ENCODE measurements at regions not wholly inside any gene's neighbourhood (a gene's known extent, or its start where the extent isn't known, plus 50 kb on each side); places are given as distances from the start of the nearest gene placed in this dataset.
"Not testable (repeated sequence)": the region's sequence is repeated elsewhere in the genome, so short reads cannot be mapped to it uniquely, and the experiment has no call there.

DNA sequence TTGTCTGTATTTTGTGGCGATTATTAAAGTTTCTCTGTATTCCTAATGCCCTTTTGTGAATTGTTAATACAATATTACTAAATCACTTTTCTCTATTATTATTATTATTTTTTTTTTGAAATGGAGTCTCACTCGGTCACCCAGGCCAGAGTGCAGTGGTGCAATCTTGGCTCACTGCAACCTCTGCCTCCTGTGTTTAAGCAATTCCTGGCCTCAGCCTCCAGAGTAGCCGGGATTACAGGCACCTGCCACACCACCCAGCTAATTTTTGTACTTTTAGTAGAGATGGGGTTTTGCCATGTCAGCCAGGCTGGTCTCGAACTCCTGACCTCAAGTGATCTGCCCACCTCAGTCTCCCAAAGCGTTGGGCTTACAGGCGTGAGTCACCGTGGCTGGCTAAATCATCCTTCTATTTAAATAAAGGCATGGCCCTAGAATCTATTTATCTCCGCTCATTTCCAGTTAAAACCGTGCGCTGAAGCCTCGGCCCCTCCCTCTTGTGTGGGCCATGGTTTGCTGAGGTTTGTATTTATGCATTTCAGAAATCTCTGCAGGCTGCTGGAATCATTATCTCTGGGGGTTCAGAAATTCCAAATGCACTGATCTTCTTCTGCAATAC is 1136.4 kb upstream of the TMEM132C start:
- DNase-seq: no peak

DNA sequence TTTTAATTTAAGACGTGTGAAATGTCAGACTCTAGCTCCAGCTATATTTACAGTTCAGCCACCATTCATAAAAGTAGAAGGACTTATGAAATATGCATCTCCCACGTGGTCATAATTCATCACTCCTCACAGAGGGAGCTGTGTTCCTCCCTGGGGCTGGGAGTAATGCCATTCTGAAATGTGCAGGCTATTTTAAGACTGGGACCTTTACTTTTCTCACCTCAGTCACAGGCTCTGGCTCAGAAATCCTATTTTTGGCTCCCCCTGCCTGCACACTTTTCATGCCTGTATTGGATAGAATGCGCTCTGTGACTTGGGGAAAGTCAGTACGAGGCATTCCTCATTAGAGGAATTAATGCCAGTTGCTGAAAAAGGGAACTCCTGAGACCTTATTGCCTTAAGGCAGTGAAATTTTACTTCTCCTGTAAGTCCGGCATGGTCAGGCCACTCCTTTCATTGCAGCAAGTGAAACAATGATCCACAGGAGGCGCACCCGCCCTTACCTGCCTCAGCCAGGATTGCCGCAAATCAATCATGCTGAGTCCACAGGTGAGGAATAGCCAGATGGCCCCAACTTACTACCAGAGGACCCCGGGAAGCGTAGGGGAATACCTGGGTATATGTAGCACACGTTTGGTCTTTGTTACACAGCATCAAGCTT is 1133.2 kb upstream of the TMEM132C start:
- DNase-seq: no peak

DNA sequence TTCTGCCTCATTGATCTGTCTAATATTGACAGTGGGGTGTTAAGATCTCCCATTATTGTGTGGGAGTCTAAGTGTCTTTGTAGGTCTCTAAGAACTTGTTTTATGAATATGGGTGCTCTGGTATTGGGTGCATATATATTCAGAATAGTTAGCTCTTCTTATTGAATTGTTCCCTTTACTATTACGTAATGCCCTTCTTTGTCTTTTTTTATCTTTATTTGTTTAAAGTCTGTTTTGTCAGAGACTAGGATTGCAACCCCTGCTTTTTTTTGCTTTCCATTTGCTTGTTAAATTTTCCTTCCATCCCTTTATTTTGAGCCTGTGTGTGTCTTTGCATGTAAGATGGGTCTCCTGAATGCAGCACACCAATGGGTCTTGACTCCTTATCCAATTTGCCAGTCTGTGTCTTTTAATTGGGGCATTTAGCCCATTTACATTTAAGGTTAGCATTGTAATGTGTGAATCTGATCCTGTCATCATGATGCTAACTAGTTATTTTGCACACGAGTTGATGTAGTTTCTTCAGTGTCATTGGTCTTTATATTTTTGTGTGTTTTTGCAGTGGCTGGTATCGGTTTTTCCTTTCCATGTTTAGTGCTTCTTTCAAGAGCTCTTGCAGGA is 1126.0 kb upstream of the TMEM132C start:
- not testable (repeated sequence) for DNase-seq

DNA sequence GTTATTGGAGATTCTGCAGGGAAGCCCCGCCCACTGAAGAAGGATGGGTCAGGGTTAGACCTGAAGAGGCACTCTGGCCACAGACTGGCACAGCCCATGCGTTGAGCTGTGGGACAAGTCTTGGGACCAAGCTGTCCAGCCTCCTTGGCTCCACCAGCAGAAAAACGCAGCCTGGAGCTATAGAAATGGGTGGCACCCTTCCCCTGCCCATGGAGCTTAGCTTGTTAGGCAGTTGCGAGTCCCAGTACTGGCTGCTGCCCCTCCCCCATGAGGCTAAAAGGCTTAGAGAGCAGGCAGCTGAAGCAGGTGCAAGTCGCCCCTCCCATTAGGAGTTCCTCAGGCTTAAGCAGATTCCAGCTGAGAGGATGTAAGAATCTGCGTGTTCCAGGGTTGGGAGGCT is 1124.0 kb upstream of the TMEM132C start:
- no peak for DNase-seq

DNA sequence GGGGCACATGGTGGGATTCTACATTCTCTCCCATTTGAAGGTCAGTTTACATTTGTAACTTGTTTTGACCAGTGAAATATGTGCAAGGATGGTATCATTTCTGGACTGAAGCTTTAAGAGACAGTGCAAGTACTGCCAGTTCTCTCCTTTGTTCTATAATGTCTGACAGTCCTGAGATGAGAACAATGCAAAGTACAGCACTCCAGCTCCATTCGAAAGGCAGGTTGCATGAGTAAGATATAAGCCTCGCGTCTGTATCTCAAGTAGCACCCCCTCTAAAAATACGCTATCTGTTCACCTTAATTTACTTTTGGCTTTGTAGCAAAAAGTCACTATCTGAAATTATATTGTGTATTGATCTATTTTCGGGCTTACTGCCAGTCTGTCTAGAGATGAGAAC is 1122.2 kb upstream of the TMEM132C start:
- no peak for DNase-seq

DNA sequence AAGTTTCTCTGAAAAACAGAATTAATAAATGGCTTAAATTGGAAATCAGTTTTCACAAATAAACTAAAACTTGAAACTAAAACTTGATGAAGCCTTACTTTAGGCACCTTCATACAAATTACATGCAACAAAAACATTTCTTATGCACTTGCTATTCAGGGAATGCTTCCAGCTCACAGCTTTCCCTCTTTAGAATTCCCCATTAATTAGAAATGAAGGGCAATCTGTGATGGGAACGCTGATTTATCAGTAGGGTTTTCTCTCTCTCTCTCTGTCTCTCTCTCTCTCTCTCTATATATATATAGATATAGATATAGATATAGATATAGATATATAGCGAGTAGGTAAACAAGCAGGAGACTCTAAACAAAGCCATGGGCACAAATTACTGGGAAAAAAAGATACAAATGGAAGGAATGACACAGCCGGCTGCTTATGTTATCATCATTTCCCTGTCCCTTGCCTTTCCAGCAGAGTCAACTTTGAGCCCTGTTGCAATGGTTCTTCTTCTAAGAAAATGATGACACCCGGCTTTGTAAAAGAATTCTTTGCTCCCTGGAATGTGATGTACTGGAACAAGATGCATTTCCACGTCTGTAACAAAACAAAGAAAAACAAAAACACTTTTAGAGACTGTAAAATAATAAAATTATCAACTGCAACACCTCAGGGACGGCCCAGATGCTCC is 1121.6 kb upstream of the TMEM132C start:
- no peak for DNase-seq

DNA sequence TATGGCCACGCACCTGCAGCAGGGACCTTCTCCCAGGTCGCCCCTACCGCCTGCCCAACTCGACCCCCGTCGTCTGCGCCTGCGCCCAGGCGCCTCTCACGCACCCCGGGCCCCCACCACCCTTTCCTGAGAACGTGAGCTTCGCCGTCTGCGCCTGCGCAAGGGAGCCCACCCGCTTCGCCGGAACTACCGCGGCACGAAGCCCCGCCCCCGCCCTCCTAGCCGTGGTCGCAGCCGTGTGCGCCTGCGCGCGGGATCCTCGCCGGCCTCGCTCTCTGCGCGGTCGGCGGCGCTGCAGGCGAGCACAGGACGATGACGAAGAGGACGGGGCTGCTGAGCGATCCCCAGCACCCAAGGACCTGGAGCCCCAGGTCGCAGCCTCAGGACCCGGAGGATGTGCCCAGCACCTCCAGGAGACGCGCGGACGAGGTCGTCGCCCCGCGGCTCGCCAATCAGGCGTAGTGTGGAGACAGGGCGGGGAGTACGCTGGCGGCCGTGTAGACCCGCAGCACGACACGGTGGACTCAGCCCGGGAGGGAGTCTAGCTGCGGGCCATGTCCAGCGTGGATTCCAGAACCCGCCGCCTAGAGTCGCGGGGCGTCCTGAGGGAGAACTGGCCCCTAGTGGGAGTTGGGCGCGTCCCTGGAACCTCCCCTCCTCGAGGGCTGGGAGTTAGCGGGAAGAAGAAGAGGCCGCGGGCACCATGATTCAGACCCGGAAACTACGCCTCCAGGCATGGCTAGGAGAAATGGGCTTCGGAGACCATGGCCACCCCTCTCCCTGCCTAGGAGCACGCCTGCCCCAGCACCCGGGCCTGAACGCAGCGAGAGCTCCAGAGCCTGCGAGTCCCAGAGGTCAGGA is 1120.8 kb upstream of the TMEM132C start:
- DNase-seq: peak; percentile 60

DNA sequence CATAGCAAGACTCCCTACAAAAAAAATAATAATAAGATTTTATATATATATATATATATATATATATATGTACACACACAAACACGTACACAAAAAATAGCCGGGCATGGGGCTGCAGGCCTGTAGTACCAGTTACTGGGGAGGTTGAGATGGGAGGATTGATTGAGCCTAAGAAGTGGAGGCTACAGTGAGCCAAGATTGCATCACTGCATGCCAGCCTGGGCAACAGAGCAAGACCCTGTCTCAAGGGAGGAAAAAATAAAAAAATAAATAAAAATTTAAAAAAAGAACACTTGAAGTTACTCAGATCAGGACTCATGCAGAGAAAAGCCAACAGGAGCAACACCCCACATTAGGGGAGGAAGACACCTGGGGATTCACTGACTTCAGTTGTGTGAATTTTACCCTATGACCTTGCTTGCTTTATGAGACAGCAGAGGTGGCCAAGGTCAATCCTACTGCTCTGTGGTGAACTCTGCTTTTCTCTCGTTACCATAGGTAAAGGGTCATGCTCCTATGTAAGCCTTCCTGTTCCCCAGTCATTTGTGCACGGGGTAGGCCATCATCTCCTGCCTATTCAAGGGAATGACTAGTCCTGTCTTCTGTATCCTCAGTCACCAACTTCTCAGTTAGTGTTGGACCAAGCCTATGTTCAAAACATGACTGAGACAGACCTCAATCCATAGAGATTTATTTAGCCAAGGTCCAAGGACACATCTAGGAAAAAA is 1119.8 kb upstream of the TMEM132C start:
- DNase-seq: no peak

DNA sequence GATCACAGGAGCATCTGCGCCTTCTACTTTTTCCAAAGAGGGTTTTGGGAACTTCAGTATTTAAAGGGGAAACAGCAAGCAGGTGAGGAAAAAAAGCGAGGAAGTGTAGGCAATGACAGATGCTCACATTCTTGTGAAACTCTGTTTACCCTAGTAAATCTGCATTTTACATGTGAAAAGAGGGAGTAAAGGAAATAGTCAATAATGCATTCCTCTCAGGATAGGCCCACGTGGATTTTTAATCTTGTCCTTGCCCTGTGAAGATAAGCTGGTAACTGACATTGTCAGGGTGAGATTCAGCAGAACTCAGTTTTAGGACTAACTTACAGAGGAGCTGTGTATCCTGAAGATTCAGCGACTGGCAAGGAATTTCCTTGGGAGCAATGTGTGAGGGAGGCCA is 1119.2 kb upstream of the TMEM132C start:
- DNase-seq: no peak

DNA sequence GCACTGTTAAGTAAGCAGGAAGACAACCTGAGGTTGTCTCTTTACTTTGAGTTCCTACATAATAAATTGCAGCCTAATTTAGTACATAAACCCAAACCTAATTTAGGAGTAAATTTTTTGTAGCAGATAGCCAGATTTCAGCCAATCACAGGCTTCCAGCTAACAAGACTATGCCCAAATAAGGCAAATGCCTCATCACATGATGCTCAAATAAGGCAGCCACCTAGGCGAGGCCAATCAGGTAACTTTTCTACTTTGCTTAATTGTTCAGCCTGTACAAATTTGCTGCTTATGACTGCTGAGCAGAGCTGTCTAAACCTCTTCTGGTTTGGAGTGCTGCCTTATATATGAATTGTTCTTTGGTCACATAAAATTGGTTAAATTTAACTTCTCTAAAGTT is 1118.7 kb upstream of the TMEM132C start:
- DNase-seq: no peak

DNA sequence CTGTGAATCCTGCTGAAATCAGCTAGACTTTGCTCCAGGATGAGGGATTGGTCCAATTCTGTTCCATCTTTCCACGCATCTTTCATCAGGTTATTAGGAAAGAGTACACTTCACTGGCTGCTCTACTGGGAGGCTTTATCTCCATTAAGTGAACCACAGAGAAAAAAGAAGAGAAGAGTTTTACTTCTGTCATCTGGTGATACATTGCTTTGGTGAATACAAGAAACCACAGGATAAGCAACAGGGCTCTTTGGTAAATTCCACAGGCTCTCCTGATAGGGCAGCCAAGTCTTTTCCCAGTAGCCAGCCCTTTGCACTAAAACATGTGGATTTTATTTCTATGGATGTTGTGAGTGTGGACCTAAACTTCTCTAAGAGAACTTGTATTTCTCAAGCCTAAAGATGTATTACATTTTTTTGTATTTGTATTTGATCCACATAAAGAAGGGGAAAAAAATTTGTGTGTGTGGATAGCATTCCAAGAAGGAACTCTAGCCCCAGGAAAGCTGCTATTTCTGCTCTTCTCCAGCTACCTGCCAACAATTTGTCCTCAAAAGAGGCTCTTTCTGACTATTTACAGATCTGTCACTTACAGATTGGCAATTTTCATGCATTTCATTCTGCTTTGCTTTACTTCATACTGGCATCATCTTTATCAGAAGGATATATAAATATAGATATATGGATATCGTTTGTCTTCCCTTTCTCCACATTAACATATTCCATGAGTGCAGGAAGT is 1117.6 kb upstream of the TMEM132C start:
- no peak for DNase-seq

DNA sequence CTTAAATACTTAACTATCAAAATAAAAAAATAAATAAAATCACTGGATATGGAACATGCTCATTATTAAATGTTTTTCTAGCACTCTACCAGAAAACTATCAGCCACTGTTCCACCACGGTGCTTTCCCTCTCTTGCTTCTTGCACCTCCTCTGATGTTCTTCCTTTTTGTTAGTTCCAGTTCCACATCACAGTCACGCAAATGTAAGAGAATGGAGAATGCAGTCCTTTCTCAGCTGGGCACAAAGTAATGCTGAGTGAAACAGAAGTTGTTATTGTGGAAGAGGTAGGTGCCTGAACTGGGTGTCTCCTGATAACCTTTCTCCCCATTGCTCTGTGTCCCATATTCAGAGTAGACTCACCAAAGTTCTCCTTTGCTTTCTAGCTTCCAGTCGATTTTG is 1116.9 kb upstream of the TMEM132C start:
- no peak for DNase-seq

DNA sequence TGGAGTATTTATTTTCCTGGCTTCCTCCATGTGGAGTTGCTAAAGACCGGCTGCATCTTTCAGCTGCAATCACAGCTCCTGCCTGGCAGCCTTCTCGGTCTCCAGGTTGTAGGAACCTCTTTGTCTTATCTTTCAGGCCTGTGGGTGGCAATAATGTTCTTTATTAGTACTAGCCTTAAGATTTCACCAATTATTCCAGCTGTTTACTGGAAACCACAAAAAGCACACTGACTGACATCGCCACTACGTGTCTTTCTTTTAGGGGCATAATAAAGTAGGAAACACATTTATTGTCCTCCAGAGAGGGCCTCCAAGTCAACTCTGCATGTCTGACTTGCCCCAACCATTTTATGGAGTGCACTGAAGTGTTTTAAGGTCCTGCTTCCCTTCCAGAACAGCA is 1116.5 kb upstream of the TMEM132C start:
- no peak for DNase-seq

DNA sequence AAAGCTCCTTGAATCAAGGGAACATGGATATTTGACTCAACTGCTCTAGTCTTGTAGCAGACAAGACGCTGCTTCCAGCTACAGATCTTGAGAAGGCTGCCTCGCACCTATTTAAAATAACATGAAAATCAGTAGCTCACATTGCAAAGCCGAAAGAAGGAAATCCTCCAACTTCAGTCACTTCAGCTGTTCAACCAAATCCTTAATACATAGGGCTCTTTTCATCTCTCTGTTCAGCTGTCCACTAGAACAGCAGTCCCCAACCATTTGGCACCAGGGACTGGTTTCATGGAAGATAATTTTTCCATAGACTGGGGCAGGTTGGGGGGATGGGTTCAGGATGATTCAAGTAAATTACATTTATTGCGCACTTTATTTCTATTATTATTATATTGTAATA is 1116.0 kb upstream of the TMEM132C start:
- DNase-seq: no peak

DNA sequence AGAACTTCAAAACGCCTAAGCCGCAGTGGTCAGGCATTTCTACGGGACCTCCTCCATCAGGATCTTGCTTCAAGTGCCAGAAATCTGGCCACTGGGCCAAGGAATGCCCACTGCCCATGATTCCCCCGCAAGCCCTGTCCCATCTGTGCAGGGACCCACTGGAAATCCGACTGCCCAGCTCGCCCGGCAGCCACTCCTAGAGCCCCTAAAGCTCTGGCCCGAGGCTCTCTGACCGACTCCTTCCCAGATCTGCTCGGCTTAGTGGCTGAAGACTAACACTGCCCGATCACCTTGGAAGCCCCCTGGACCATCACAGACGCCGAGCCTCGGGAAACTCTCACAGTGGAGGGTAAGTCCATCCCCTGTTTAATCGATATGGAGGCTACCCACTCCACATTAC is 1113.0 kb upstream of the TMEM132C start:
- no peak for DNase-seq

DNA sequence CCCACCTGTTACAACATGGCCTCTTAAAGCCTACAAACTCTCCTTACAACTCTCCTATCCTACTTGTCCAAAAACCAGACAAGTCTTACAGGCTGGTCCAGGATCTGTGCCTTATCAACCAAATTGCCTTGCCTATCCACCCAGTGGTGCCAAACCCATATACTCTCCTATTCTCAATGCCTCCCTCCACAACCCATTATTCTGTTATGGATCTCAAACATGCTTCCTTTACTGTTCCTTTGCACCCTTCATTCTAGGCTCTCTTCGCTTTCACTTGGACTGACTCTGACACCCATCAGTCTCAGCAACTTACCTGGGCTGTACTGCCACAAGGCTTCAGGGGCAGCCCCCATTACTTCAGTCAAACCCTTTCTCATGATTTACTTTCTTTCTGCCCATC is 1112.1 kb upstream of the TMEM132C start:
- DNase-seq: not testable (repeated sequence)

DNA sequence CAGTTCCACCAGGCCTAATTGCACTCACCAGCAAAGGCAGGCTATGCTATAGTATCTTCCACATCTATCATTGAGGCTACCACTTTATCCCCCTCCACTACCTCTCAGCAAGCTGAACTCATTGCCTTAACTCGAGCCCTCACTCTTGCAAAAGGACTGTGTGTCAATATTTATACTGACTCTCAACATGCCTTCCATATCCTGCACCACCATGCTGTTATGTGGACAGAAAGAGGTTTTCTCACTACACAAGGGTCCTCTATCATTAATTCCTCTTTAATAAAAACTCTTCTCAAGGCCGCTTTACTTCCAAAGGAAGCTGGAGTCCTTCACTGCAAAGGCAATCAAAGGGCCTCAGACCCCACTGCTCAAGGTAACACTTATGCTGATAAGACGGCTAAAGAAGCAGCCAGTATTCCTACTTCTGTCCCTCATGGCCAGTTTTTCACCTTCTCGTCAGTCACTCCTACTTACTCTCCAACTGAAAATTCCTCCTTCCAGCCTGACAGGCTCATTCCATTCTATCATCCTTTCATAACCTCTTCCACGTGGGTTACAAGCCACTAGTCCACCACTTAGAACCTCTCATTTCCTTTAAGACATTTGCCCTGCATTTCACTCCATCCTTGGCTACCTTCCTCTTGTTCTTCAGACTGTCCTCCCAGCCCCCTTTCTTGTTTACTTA is 1110.9 kb upstream of the TMEM132C start:
- not testable (repeated sequence) for DNase-seq

DNA sequence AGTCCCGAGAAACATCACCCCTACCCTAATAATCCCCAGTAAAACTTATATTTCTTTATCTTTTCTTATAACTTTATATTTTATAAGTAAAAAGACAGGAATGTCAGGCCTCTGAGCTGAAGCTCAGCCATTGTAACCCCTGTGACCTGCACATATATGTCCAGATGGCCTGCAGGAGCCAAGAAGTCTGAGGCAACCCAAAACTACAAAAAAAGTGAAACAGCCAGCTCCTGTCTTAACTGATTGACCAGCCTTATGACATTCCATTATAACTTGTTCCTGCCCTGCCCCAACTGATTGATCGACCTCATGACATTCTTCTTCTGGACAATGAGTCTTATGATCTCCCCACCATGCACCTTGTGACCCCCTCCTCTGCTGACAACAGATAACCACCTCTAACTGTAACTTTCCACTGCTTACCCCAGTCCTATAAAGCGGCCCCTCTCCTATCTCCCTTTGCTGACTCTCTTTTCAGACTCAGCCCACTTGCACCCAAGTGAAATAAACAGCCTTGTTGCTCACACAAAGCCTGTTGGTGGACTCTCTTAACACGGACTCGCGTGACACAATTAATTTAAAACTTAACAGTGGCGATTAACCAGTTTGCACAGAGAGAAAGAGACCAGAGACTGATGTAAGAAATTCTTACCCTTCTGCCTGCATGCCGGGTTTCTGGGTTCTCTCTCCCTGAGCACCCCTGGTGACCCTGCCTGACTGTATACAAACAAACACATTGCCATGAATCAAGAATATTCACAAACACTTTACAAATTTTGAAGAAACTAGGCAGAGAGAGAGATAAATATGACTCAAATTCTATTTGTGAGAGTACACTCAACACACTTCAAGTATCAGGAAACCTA is 1109.2 kb upstream of the TMEM132C start:
- DNase-seq: peak; percentile 4

DNA sequence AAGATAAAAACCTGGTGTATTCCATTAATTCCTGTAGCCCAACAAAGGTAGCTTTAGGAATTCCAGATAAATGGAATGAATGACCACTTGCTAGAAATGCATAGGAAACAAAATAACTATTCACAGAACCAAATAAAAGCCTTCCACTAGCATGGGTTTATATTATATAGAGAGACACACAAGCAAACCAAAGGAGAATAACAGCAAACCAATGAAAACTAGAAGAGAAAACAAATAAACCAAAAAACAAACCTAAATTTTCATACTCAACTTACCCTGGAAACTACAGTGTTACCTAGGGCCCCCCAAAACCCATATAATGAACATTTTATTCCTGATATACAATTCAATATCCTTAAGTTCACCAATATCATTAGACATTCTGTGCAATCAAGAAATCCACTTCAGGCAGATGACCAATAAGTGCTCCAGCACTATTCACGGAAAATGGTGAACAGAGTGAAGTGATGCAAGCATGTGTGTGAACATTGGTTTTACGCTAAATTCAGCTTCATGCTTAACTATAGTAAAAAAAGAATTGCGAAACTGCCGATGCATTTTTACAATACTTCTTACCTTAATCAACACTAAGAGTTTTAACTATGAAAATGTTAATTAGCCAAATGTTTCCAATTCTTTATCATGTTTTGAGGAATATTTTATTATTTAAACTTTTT is 1108.4 kb upstream of the TMEM132C start:
- no peak for DNase-seq

Data from hematopoietic multipotent progenitor cell treated with erythropoietin and hydrocortisone succinate and interleukin-3 and kit ligand, for 6 days (in vitro differentiated cells).